Fibroblast of lung (primary cell): ENCODE measurements at regions not wholly inside any gene's neighbourhood (a gene's known extent, or its start where the extent isn't known, plus 50 kb on each side); places are given as distances from the start of the nearest gene placed in this dataset.

Source experiments
- CTCF ChIP-seq, 2 donors: IDR thresholded peaks in 1 of 2; conservative IDR thresholded peaks in 1 of 2; 1 replicate in 1 of 2; 2 replicates in 1 of 2; pipeline ENCODE4 v1.5.1; 2011 to 2012; ENCODE audit warnings: low read length in 2 of 2, control low read depth in 1 of 2, inconsistent platforms in 1 of 2, low read depth in 1 of 2, mild to moderate bottlenecking in 1 of 2
- EZH2 ChIP-seq: IDR thresholded peaks from 2 replicates; pipeline ENCODE4 v1.5.1; 2012; ENCODE audit warnings: low read length, control low read depth, mild to moderate bottlenecking; ENCODE audit errors: missing control alignments

GRCh38 chr2:71746946-71747501, 293.7 kb downstream of the DYSF start:
- no peak for TF ChIP-seq CTCF (conservative IDR thresholded peaks at IDR 0.05 in 1 of 2, IDR thresholded peaks at IDR 0.05 in 1 of 2; ENCODE audit: low read depth in 1 of 2, low read length in 2 of 2)
- TF ChIP-seq EZH2 = no peak
